ENCODE measurements at regions not wholly inside any gene's neighbourhood (a gene's known extent, or its start where the extent isn't known, plus 50 kb on each side); places are given as distances from the start of the nearest gene placed in this dataset.

- TF ChIP-seq POLR2AphosphoS5 (IDR thresholded peaks at IDR 0.05; ENCODE audit: low read depth, low read length) (no peak), POLR2A (IDR thresholded peaks at IDR 0.05; ENCODE audit: low read depth, low read length) (no peak), TAF1 (IDR thresholded peaks at IDR 0.05; ENCODE audit: borderline replicate concordance, low read depth, low read length) (no peak)
These were observed 364.6 kb downstream of the ADGRL2 start for GRCh38 chr1:82165304-82165703.
